ENCODE measurements at regions not wholly inside any gene's neighbourhood (a gene's known extent, or its start where the extent isn't known, plus 50 kb on each side); places are given as distances from the start of the nearest gene placed in this dataset.

GRCh38 chr3:178055939-178056338 lies 480.3 kb upstream of the KCNMB2 start:
- TF ChIP-seq, protein P1, sequence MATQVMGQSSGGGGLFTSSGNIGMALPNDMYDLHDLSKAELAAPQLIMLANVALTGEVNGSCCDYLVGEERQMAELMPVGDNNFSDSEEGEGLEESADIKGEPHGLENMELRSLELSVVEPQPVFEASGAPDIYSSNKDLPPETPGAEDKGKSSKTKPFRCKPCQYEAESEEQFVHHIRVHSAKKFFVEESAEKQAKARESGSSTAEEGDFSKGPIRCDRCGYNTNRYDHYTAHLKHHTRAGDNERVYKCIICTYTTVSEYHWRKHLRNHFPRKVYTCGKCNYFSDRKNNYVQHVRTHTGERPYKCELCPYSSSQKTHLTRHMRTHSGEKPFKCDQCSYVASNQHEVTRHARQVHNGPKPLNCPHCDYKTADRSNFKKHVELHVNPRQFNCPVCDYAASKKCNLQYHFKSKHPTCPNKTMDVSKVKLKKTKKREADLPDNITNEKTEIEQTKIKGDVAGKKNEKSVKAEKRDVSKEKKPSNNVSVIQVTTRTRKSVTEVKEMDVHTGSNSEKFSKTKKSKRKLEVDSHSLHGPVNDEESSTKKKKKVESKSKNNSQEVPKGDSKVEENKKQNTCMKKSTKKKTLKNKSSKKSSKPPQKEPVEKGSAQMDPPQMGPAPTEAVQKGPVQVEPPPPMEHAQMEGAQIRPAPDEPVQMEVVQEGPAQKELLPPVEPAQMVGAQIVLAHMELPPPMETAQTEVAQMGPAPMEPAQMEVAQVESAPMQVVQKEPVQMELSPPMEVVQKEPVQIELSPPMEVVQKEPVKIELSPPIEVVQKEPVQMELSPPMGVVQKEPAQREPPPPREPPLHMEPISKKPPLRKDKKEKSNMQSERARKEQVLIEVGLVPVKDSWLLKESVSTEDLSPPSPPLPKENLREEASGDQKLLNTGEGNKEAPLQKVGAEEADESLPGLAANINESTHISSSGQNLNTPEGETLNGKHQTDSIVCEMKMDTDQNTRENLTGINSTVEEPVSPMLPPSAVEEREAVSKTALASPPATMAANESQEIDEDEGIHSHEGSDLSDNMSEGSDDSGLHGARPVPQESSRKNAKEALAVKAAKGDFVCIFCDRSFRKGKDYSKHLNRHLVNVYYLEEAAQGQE (IDR thresholded peaks at IDR 0.05; ENCODE audit: insufficient read depth in 1 of 2, low read depth in 2 of 2, low read length in 2 of 2), result no peak

DNA sequence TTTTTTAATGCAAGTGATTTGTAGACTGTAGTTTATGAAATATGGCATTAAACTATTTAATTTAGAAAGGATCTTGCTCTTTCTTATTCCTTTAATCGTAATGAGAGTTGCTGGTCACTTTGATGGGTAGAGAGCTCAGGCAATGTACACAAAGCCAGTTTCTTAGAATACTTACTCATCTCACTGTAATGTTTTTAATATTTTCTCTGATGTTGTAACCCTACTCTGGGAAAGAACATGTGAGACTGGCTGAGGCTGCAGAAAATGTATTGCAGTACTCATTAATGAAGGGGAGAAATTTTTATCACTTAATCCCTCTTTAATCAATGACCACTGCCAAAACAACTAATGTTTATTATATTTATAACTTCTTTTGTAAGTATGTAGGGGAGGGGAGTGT lies 479.4 kb upstream of the KCNMB2 start:
- no peak for TF ChIP-seq SIN3A (IDR thresholded peaks at IDR 0.05; ENCODE audit: borderline replicate concordance, insufficient read depth, low read length)
- TF ChIP-seq POLR2AphosphoS5 (IDR thresholded peaks at IDR 0.05; ENCODE audit: low read depth, low read length), result no peak
- no peak for TF ChIP-seq TAF1 (IDR thresholded peaks at IDR 0.05; ENCODE audit: borderline replicate concordance, insufficient read depth, low read length)
- TF ChIP-seq, protein P1 (IDR thresholded peaks at IDR 0.05; ENCODE audit: insufficient read depth in 1 of 2, low read depth in 2 of 2, low read length in 2 of 2), result no peak
- no peak for TF ChIP-seq FOXP2 (optimal IDR thresholded peaks at IDR 0.05; ENCODE audit: borderline replicate concordance, extremely low read depth, extremely low read length, insufficient read depth)

GRCh38 chr3:178058629-178059028 lies 477.6 kb upstream of the KCNMB2 start:
- TF ChIP-seq, protein P1 (IDR thresholded peaks at IDR 0.05; ENCODE audit: insufficient read depth in 1 of 2, low read depth in 2 of 2, low read length in 2 of 2), result no peak
- TF ChIP-seq TAF1 (IDR thresholded peaks at IDR 0.05; ENCODE audit: borderline replicate concordance, insufficient read depth, low read length) (no peak), FOXP2 (optimal IDR thresholded peaks at IDR 0.05; ENCODE audit: borderline replicate concordance, extremely low read depth, extremely low read length, insufficient read depth) (no peak), POLR2AphosphoS5 (IDR thresholded peaks at IDR 0.05; ENCODE audit: low read depth, low read length) (no peak), SIN3A (IDR thresholded peaks at IDR 0.05; ENCODE audit: borderline replicate concordance, insufficient read depth, low read length) (no peak)

GRCh38 chr3:178059119-178059518 lies 477.1 kb upstream of the KCNMB2 start:
- TF ChIP-seq SIN3A (IDR thresholded peaks at IDR 0.05; ENCODE audit: borderline replicate concordance, insufficient read depth, low read length) (no peak), FOXP2 (optimal IDR thresholded peaks at IDR 0.05; ENCODE audit: borderline replicate concordance, extremely low read depth, extremely low read length, insufficient read depth) (no peak)

DNA sequence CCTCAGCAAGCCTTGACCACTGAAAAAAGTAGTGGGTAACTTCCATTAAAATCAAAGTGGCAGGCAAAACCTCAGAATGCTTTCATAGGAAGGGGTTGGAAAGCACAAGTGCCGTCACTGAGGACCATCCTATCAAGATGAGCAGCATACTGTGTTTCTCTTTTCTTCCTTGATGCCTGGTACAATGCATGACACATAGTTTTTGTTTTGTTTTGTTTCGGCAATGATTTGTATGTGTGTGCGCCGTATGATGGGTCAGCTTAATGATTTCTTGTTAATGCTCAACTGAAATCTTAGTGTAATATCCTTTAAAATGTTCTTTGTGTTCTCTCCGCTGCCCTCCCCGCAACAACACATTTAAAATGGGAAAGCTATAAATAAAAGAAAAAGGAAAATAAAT lies 476.4 kb upstream of the KCNMB2 start:
- TF ChIP-seq FOXP2 (optimal IDR thresholded peaks at IDR 0.05; ENCODE audit: borderline replicate concordance, extremely low read depth, extremely low read length, insufficient read depth), result no peak
- TF ChIP-seq POLR2AphosphoS5 (IDR thresholded peaks at IDR 0.05; ENCODE audit: low read depth, low read length), result no peak
- TF ChIP-seq, protein P1 (IDR thresholded peaks at IDR 0.05; ENCODE audit: insufficient read depth in 1 of 2, low read depth in 2 of 2, low read length in 2 of 2), result no peak
- no peak for TF ChIP-seq SIN3A (IDR thresholded peaks at IDR 0.05; ENCODE audit: borderline replicate concordance, insufficient read depth, low read length)
- no peak for TF ChIP-seq TAF1 (IDR thresholded peaks at IDR 0.05; ENCODE audit: borderline replicate concordance, insufficient read depth, low read length)
